WTC11 (cell line): ENCODE measurements at regions not wholly inside any gene's neighbourhood (a gene's known extent, or its start where the extent isn't known, plus 50 kb on each side); places are given as distances from the start of the nearest gene placed in this dataset.
"Not testable (repeated sequence)": the region's sequence is repeated elsewhere in the genome, so short reads cannot be mapped to it uniquely, and the experiment has no call there.

ENCODE experiments used
- ATAC-seq: fragments of 200-7000 bp; cut with Tn5 transposase; 2 replicates; pipeline ENCODE4 v1.10.0; 2021; ENCODE audit warnings: mild to moderate bottlenecking, moderate library complexity
- CTCF ChIA-PET: fragments of 300-600 bp; sonication (Branson Sonifier 250); formaldehyde crosslinking; loops from one replicate; lab custom pipeline; 2021; ENCODE audit warnings: antibody characterized with exemption; lab: Charles Lee
- POLR2A ChIA-PET: fragments of 350-600 bp; sonication (Branson Sonifier 250); formaldehyde crosslinking; loops from one replicate; lab custom pipeline; 2021; ENCODE audit warnings: antibody characterized with exemption; lab: Charles Lee
- DNase-seq: peaks from one replicate; pipeline ENCODE4 v3.0.0; 2021; ENCODE audit warnings: low spot score
- H3K27ac Mint-ChIP-seq: 2 replicates; pipeline ENCODE4 v1.8.0; 2021; ENCODE audit warnings: mixed read lengths
- H3K27me3 Mint-ChIP-seq: 2 replicates; pipeline ENCODE4 v1.8.0; 2021; ENCODE audit warnings: low read depth, mild to moderate bottlenecking, moderate library complexity, mixed read lengths
- H3K36me3 Mint-ChIP-seq: 2 replicates; pipeline ENCODE4 v1.8.0; 2021; ENCODE audit warnings: mixed read lengths
- H3K4me1 Mint-ChIP-seq: 2 replicates; pipeline ENCODE4 v1.8.0; 2022; ENCODE audit warnings: mixed read lengths
- H3K4me3 Mint-ChIP-seq: 2 replicates; pipeline ENCODE4 v1.8.0; 2021; ENCODE audit warnings: mild to moderate bottlenecking, moderate library complexity, mixed read lengths
- H3K9me3 Mint-ChIP-seq: 2 replicates; pipeline ENCODE4 v1.8.0; 2021; ENCODE audit warnings: mixed read lengths
- CBFB ChIP-seq: sonication (generic); formaldehyde crosslinking; IDR thresholded peaks from 2 replicates; pipeline ENCODE4 v1.8.1; 2022; ENCODE audit warnings: mild to moderate bottlenecking, low read depth, missing genetic modification reagents
- FOXP1 ChIP-seq: sonication (generic); formaldehyde crosslinking; IDR thresholded peaks from 2 replicates; pipeline ENCODE4 v1.8.0; 2022; ENCODE audit warnings: missing genetic modification reagents, mild to moderate bottlenecking, moderate library complexity, borderline replicate concordance
- MXD4 ChIP-seq: fragments of 250-450 bp; sonication (Bioruptor Pico); IDR thresholded peaks from 2 replicates; pipeline ENCODE4 v1.8.0; 2021; ENCODE audit warnings: mild to moderate bottlenecking, moderate library complexity, borderline replicate concordance
- SMAD3 ChIP-seq: sonication (generic); formaldehyde crosslinking; IDR thresholded peaks from 2 replicates; pipeline ENCODE4 v1.8.0; 2022; ENCODE audit warnings: missing genetic modification reagents, mild to moderate bottlenecking, borderline replicate concordance
- ZBTB21 ChIP-seq: sonication (generic); formaldehyde crosslinking; IDR thresholded peaks from 2 replicates; pipeline ENCODE4 v1.8.1; 2023; ENCODE audit warnings: mild to moderate bottlenecking, missing genetic modification reagents, borderline replicate concordance
- TF ChIP-seq, protein P1 (sequence below): sonication (generic); formaldehyde crosslinking; IDR thresholded peaks from 2 replicates; pipeline ENCODE4 v1.8.1; 2023; ENCODE audit warnings: mild to moderate bottlenecking, missing genetic modification reagents
- TF ChIP-seq, protein P2 (sequence below): fragments of 200-600 bp; IDR thresholded peaks from 2 replicates; pipeline ENCODE4 v1.8.0; 2022; ENCODE audit warnings: antibody characterized with exemption
- TF ChIP-seq, protein P3 (sequence below): sonication (generic); formaldehyde crosslinking; IDR thresholded peaks from 2 replicates; pipeline ENCODE4 v1.8.1; 2023; ENCODE audit warnings: mild to moderate bottlenecking, missing genetic modification reagents, borderline replicate concordance
- TF ChIP-seq, protein P4 (sequence below): sonication (generic); formaldehyde crosslinking; IDR thresholded peaks from 2 replicates; pipeline ENCODE4 v1.8.1; 2022; ENCODE audit warnings: mild to moderate bottlenecking, missing genetic modification reagents, moderate library complexity, borderline replicate concordance
- TF ChIP-seq, protein P5 (sequence below): fragments of 250-450 bp; sonication (Bioruptor Pico); IDR thresholded peaks from 2 replicates; pipeline ENCODE4 v1.9.0; 2021; ENCODE audit warnings: mild to moderate bottlenecking, borderline replicate concordance
- TF ChIP-seq, protein P6 (sequence below): sonication (generic); formaldehyde crosslinking; IDR thresholded peaks from 2 replicates; pipeline ENCODE4 v1.8.1; 2023; ENCODE audit warnings: mild to moderate bottlenecking, missing genetic modification reagents, moderate library complexity
- TF ChIP-seq, protein P7 (sequence below): fragments of 250-450 bp; sonication (Bioruptor Pico); IDR thresholded peaks from 2 replicates; pipeline ENCODE4 v2.1.2; 2022; ENCODE audit warnings: mild to moderate bottlenecking, moderate library complexity

DNA sequence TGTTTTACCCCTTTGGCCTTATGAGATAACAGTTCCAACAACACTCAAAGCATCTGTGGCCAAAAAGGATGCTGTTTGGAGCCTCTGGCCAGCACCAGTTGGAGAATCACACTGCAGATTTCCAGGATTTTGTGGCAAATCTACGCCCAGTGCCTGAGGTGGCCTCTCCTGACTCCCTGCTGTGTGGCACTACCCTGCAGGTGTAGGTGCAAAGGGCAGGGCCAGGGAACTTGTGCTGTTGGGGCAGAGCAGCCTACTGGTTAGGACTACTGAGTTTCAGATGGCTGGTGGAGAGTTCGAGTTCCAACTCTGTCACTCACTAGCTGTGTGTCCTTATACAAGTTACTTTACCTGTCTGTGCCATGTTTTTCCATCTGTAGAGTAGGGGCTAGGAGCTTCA is 170.5 kb downstream of the PTPRU start (continued):
- TF ChIP-seq, protein P1, sequence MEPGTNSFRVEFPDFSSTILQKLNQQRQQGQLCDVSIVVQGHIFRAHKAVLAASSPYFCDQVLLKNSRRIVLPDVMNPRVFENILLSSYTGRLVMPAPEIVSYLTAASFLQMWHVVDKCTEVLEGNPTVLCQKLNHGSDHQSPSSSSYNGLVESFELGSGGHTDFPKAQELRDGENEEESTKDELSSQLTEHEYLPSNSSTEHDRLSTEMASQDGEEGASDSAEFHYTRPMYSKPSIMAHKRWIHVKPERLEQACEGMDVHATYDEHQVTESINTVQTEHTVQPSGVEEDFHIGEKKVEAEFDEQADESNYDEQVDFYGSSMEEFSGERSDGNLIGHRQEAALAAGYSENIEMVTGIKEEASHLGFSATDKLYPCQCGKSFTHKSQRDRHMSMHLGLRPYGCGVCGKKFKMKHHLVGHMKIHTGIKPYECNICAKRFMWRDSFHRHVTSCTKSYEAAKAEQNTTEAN (CRISPR knock-in tag): no peak
- TF ChIP-seq FOXP1 (CRISPR knock-in tag) (no peak), MXD4 (CRISPR knock-in tag) (no peak)
- TF ChIP-seq, protein P2, sequence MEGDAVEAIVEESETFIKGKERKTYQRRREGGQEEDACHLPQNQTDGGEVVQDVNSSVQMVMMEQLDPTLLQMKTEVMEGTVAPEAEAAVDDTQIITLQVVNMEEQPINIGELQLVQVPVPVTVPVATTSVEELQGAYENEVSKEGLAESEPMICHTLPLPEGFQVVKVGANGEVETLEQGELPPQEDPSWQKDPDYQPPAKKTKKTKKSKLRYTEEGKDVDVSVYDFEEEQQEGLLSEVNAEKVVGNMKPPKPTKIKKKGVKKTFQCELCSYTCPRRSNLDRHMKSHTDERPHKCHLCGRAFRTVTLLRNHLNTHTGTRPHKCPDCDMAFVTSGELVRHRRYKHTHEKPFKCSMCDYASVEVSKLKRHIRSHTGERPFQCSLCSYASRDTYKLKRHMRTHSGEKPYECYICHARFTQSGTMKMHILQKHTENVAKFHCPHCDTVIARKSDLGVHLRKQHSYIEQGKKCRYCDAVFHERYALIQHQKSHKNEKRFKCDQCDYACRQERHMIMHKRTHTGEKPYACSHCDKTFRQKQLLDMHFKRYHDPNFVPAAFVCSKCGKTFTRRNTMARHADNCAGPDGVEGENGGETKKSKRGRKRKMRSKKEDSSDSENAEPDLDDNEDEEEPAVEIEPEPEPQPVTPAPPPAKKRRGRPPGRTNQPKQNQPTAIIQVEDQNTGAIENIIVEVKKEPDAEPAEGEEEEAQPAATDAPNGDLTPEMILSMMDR: no peak
- TF ChIP-seq, protein P3, sequence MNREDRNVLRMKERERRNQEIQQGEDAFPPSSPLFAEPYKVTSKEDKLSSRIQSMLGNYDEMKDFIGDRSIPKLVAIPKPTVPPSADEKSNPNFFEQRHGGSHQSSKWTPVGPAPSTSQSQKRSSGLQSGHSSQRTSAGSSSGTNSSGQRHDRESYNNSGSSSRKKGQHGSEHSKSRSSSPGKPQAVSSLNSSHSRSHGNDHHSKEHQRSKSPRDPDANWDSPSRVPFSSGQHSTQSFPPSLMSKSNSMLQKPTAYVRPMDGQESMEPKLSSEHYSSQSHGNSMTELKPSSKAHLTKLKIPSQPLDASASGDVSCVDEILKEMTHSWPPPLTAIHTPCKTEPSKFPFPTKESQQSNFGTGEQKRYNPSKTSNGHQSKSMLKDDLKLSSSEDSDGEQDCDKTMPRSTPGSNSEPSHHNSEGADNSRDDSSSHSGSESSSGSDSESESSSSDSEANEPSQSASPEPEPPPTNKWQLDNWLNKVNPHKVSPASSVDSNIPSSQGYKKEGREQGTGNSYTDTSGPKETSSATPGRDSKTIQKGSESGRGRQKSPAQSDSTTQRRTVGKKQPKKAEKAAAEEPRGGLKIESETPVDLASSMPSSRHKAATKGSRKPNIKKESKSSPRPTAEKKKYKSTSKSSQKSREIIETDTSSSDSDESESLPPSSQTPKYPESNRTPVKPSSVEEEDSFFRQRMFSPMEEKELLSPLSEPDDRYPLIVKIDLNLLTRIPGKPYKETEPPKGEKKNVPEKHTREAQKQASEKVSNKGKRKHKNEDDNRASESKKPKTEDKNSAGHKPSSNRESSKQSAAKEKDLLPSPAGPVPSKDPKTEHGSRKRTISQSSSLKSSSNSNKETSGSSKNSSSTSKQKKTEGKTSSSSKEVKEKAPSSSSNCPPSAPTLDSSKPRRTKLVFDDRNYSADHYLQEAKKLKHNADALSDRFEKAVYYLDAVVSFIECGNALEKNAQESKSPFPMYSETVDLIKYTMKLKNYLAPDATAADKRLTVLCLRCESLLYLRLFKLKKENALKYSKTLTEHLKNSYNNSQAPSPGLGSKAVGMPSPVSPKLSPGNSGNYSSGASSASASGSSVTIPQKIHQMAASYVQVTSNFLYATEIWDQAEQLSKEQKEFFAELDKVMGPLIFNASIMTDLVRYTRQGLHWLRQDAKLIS (CRISPR knock-in tag): no peak

DNA sequence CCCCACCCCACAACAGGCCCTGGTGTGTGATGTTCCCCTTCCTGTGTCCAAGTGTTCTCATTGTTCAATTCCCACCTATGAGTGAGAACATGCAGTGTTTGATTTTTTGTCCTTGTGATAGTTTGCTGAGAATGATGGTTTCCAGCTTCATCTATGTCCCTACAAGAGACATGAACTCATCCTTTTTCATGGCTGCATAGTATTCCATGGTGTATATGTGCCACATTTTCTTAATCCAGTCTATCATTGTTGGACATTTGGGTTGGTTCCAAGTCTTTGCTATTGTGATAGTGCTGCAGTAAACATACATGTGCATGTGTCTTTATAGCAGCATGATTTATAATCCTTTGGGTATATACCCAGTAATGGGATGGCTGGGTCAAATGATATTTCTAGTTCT is 163.9 kb downstream of the PTPRU start:
- H3K36me3 Mint-ChIP-seq: peaks cover 11% of the 10 kb centered on the region
- H3K4me3 Mint-ChIP-seq, H3K27ac Mint-ChIP-seq, CTCF ChIA-PET, POLR2A ChIA-PET, DNase-seq, ATAC-seq, H3K4me1 Mint-ChIP-seq: not testable (repeated sequence)
- peaks cover 26% of the 10 kb centered on the region for H3K9me3 Mint-ChIP-seq
- peaks cover 12% of the 10 kb centered on the region for H3K27me3 Mint-ChIP-seq

DNA sequence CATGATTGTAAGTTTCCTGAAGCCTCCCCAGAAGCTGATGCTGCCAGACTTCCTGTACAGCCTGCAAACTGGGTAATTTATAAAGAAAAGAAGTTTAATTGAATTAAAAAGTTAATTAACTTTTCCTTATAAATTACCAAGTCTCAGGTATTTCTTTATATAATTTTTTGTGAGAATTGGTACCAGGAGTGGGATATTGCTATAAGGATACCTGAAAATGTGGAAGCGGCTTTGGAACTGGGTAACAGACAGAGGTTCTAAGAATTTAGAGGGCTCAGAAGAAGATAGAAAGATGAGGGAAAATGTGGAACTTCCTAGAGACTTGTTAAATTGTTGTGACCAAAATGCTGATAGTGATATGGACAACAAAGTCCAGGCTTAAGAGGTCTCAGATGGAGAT is 163.1 kb downstream of the PTPRU start:
- Mint-ChIP-seq H3K9me3 (peaks cover 18% of the 10 kb centered on the region), H3K27ac (no peak overlapping the region), H3K27me3 (peaks cover 12% of the 10 kb centered on the region), H3K36me3 (peaks cover 6% of the 10 kb centered on the region; the same call in 1 of the 2 replicates), H3K4me3 (no peak overlapping the region), H3K4me1 (peaks cover 2% of the 10 kb centered on the region; the same call in 1 of the 2 replicates)
- DNase-seq: no peak
- CTCF ChIA-PET: no interaction called here
- POLR2A ChIA-PET: no interaction called here
- no peak for ATAC-seq
- TF ChIP-seq, protein P3 (CRISPR knock-in tag): no peak
- TF ChIP-seq ZBTB21 (no peak), CBFB (no peak), SMAD3 (CRISPR knock-in tag) (no peak)
- TF ChIP-seq, protein P4, sequence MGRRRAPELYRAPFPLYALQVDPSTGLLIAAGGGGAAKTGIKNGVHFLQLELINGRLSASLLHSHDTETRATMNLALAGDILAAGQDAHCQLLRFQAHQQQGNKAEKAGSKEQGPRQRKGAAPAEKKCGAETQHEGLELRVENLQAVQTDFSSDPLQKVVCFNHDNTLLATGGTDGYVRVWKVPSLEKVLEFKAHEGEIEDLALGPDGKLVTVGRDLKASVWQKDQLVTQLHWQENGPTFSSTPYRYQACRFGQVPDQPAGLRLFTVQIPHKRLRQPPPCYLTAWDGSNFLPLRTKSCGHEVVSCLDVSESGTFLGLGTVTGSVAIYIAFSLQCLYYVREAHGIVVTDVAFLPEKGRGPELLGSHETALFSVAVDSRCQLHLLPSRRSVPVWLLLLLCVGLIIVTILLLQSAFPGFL (CRISPR knock-in tag): no peak
- TF ChIP-seq, protein P5, sequence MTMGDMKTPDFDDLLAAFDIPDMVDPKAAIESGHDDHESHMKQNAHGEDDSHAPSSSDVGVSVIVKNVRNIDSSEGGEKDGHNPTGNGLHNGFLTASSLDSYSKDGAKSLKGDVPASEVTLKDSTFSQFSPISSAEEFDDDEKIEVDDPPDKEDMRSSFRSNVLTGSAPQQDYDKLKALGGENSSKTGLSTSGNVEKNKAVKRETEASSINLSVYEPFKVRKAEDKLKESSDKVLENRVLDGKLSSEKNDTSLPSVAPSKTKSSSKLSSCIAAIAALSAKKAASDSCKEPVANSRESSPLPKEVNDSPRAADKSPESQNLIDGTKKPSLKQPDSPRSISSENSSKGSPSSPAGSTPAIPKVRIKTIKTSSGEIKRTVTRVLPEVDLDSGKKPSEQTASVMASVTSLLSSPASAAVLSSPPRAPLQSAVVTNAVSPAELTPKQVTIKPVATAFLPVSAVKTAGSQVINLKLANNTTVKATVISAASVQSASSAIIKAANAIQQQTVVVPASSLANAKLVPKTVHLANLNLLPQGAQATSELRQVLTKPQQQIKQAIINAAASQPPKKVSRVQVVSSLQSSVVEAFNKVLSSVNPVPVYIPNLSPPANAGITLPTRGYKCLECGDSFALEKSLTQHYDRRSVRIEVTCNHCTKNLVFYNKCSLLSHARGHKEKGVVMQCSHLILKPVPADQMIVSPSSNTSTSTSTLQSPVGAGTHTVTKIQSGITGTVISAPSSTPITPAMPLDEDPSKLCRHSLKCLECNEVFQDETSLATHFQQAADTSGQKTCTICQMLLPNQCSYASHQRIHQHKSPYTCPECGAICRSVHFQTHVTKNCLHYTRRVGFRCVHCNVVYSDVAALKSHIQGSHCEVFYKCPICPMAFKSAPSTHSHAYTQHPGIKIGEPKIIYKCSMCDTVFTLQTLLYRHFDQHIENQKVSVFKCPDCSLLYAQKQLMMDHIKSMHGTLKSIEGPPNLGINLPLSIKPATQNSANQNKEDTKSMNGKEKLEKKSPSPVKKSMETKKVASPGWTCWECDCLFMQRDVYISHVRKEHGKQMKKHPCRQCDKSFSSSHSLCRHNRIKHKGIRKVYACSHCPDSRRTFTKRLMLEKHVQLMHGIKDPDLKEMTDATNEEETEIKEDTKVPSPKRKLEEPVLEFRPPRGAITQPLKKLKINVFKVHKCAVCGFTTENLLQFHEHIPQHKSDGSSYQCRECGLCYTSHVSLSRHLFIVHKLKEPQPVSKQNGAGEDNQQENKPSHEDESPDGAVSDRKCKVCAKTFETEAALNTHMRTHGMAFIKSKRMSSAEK: no peak
- TF ChIP-seq, protein P6, sequence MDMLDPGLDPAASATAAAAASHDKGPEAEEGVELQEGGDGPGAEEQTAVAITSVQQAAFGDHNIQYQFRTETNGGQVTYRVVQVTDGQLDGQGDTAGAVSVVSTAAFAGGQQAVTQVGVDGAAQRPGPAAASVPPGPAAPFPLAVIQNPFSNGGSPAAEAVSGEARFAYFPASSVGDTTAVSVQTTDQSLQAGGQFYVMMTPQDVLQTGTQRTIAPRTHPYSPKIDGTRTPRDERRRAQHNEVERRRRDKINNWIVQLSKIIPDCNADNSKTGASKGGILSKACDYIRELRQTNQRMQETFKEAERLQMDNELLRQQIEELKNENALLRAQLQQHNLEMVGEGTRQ (CRISPR knock-in tag): no peak
- TF ChIP-seq, protein P7, sequence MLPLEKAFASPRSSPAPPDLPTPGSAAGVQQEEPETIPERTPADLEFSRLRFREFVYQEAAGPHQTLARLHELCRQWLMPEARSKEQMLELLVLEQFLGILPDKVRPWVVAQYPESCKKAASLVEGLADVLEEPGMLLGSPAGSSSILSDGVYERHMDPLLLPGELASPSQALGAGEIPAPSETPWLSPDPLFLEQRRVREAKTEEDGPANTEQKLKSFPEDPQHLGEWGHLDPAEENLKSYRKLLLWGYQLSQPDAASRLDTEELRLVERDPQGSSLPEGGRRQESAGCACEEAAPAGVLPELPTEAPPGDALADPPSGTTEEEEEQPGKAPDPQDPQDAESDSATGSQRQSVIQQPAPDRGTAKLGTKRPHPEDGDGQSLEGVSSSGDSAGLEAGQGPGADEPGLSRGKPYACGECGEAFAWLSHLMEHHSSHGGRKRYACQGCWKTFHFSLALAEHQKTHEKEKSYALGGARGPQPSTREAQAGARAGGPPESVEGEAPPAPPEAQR (CRISPR knock-in tag): no peak
